ENCODE measurements at regions not wholly inside any gene's neighbourhood (a gene's known extent, or its start where the extent isn't known, plus 50 kb on each side); places are given as distances from the start of the nearest gene placed in this dataset.

GRCh38 chr12:24489939-24490338, 459.0 kb downstream of the BCAT1 start (continued):
- TF ChIP-seq REST (IDR thresholded peaks at IDR 0.05; ENCODE audit: low read depth) (no peak), ATF3 (IDR thresholded peaks at IDR 0.05) (no peak)

- ATAC-seq (no peak), DNase-seq (ENCODE audit: low read depth, low spot score) (no peak)
- POLR2A ChIA-PET: no interaction called here
- intact Hi-C loops (cut with micrococcal nuclease): no loop called here
- Histone ChIP-seq H3K36me3 (ENCODE audit: control insufficient read depth in 1 of 2, insufficient read depth in 2 of 2, low read length in 2 of 2) (no peaks in the 10 kb centered on the region), H4K20me1 (ENCODE audit: insufficient read depth) (no peaks in the 10 kb centered on the region), H3K79me2 (ENCODE audit: insufficient read depth, low read length) (no peaks in the 10 kb centered on the region), H3K9me2 (ENCODE audit: insufficient read depth) (no peaks in the 10 kb centered on the region), H3K4me1 (ENCODE audit: control insufficient read depth in 1 of 2, insufficient read depth in 2 of 2, low read length in 2 of 2) (no peaks in the 10 kb centered on the region), H2AFZ (ENCODE audit: low read depth, low read length, poor library complexity, severe bottlenecking) (no peak overlapping the region), H3K4me3 (replicated peaks in 1 of 2; ENCODE audit: low read depth in 1 of 2, low read length in 2 of 2) (no peak overlapping the region), H3K9ac (ENCODE audit: low read length) (no peak overlapping the region), H3K9me3 (ENCODE audit: control insufficient read depth in 1 of 2, insufficient read depth in 1 of 2, low read depth in 1 of 2, low read length in 2 of 2) (peaks cover 6 to 24% of the 10 kb centered on the region in 2 experiments; a peak in 2 of 4 replicates), H3K27ac (ENCODE audit: low read depth, low read length) (no peak overlapping the region), H3K4me2 (ENCODE audit: low read length) (no peak overlapping the region), H3K27me3 (ENCODE audit: insufficient read depth, low read length) (no peaks in the 10 kb centered on the region)
- no TSS peak for BruUV-seq (replicated peaks)
- CTCF ChIA-PET: no interaction called here
- RAD21 ChIA-PET (ENCODE audit: low non-redundant PET in 1 of 2, low total read pairs in 2 of 2, uncharacterized antibody in 2 of 2, unreplicated experiment in 2 of 2): no interaction called here
- TF ChIP-seq ZNF274 (IDR thresholded peaks at IDR 0.05; ENCODE audit: low read depth, low read length) (no peak), ZBTB33 (IDR thresholded peaks at IDR 0.05; ENCODE audit: extremely low read depth, insufficient replicate concordance, low read length) (no peak), CBX3 (IDR thresholded peaks at IDR 0.05; ENCODE audit: low read depth) (no peak), POLR2A (IDR thresholded peaks at IDR 0.05; ENCODE audit: borderline replicate concordance, extremely low read depth, insufficient read depth, insufficient read length) (no peak), ELF1 (IDR thresholded peaks at IDR 0.05; ENCODE audit: borderline replicate concordance, low read depth) (no peak), CTCF (IDR thresholded peaks at IDR 0.05 in 2 of 3, conservative IDR thresholded peaks at IDR 0.05 in 1 of 3; ENCODE audit: borderline replicate concordance in 1 of 3, insufficient read depth in 1 of 3, low read depth in 2 of 3, low read length in 2 of 3) (no peak), SIN3A (IDR thresholded peaks at IDR 0.05; ENCODE audit: low read depth) (no peak), ZFX (IDR thresholded peaks at IDR 0.05) (no peak), MAX (IDR thresholded peaks at IDR 0.05) (no peak), YY1 (IDR thresholded peaks at IDR 0.05; ENCODE audit: extremely low read depth, insufficient replicate concordance, low read depth, low read length) (no peak), TCF7L2 (IDR thresholded peaks at IDR 0.05; ENCODE audit: borderline replicate concordance, extremely low read depth, insufficient read depth, insufficient read length) (no peak), SP1 (IDR thresholded peaks at IDR 0.05; ENCODE audit: low read depth) (no peak), EZH2 (IDR thresholded peaks at IDR 0.05) (no peak), FOSL1 (IDR thresholded peaks at IDR 0.05; ENCODE audit: low read depth) (no peak), ATF3 (IDR thresholded peaks at IDR 0.05) (no peak)
Observed at GRCh38 chr12:24488906-24489619, 459.8 kb downstream of the BCAT1 start.

Measured in HCT116 (cell line).